DND-41 (cell line): ENCODE measurements at regions not wholly inside any gene's neighbourhood (a gene's known extent, or its start where the extent isn't known, plus 50 kb on each side); places are given as distances from the start of the nearest gene placed in this dataset.

Experiments used
- EZH2 ChIP-seq: IDR thresholded peaks from 3 replicates; pipeline ENCODE4 v1.6.1; 2012; ENCODE audit warnings: borderline replicate concordance, low read depth, mild to moderate bottlenecking, moderate library complexity, low read length, inconsistent platforms; ENCODE audit not compliant: severe bottlenecking
- TF ChIP-seq, protein P1 (sequence below): IDR thresholded peaks from 2 replicates; pipeline ENCODE4 v1.5.1; 2012; ENCODE audit warnings: borderline replicate concordance, low read length, moderate library complexity, mild to moderate bottlenecking; ENCODE audit not compliant: poor library complexity, severe bottlenecking; ENCODE audit errors: extremely low read depth

DNA sequence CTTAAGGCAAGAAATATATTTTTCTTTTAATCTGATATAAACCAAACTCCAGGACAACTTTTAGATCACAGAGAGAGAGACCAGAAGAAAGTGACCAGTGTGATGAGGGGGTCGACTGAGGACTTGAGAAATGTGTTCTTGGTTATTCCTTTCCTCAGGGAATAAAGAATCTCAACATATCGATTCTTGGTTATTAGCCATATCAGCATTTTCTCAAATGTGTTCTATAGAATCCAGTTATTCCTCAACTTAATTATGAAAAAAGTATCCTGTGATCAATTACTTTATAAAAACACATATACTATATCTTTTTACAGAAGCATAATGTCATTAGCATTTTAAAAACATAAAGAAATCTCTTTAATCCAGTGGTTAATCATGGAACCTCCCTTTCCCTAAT lies 222.1 kb upstream of the FAM3C start:
- TF ChIP-seq, protein P1, sequence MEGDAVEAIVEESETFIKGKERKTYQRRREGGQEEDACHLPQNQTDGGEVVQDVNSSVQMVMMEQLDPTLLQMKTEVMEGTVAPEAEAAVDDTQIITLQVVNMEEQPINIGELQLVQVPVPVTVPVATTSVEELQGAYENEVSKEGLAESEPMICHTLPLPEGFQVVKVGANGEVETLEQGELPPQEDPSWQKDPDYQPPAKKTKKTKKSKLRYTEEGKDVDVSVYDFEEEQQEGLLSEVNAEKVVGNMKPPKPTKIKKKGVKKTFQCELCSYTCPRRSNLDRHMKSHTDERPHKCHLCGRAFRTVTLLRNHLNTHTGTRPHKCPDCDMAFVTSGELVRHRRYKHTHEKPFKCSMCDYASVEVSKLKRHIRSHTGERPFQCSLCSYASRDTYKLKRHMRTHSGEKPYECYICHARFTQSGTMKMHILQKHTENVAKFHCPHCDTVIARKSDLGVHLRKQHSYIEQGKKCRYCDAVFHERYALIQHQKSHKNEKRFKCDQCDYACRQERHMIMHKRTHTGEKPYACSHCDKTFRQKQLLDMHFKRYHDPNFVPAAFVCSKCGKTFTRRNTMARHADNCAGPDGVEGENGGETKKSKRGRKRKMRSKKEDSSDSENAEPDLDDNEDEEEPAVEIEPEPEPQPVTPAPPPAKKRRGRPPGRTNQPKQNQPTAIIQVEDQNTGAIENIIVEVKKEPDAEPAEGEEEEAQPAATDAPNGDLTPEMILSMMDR = no peak
- no peak for TF ChIP-seq EZH2
